SK-N-MC (cell line): ENCODE measurements at regions not wholly inside any gene's neighbourhood (a gene's known extent, or its start where the extent isn't known, plus 50 kb on each side); places are given as distances from the start of the nearest gene placed in this dataset.

Source experiments
- DNase-seq: peaks from one replicate; pipeline ENCODE4 v3.0.0-alpha.2; 2011; ENCODE audit warnings: low read depth, low spot score
- H3K27ac ChIP-seq: fragments of 200-600 bp; sonication (generic); 2 replicates; pipeline ENCODE4 v1.5.1; 2016; ENCODE audit warnings: mixed run types
- H3K36me3 ChIP-seq: fragments of 200-600 bp; sonication (generic); 2 replicates; pipeline ENCODE4 v1.6.1; 2017; ENCODE audit warnings: antibody characterized with exemption, low read length, mixed read lengths; ENCODE audit not compliant: insufficient read depth
- H3K4me3 ChIP-seq: fragments of 200-600 bp; sonication (generic); 2 replicates; pipeline ENCODE4 v1.5.1; 2016
- H3K9ac ChIP-seq: fragments of 200-600 bp; sonication (generic); 2 replicates; pipeline ENCODE4 v1.8.0; 2017; ENCODE audit warnings: mixed run types, mixed read lengths; ENCODE audit not compliant: insufficient read length
- H3K9me3 ChIP-seq: fragments of 200-600 bp; sonication (generic); 2 replicates; pipeline ENCODE4 v1.6.1; 2017; ENCODE audit warnings: low read depth, mild to moderate bottlenecking, antibody characterized with exemption, low read length, moderate library complexity, mixed read lengths
- EZH2 ChIP-seq: fragments of 200-600 bp; sonication (generic); IDR thresholded peaks from one replicate; pipeline ENCODE4 v1.6.1; 2017; ENCODE audit warnings: antibody characterized with exemption
- FOXP2 ChIP-seq: optimal IDR thresholded peaks from 2 replicates; pipeline ENCODE3; 2011; ENCODE audit warnings: mild to moderate bottlenecking, moderate library complexity; ENCODE audit not compliant: insufficient read depth; ENCODE audit errors: extremely low read length, control extremely low read depth
- POLR2AphosphoS5 ChIP-seq: IDR thresholded peaks from 2 replicates; pipeline ENCODE4 v1.6.1; 2012; ENCODE audit warnings: mild to moderate bottlenecking, low read depth, low read length, borderline replicate concordance

DNA sequence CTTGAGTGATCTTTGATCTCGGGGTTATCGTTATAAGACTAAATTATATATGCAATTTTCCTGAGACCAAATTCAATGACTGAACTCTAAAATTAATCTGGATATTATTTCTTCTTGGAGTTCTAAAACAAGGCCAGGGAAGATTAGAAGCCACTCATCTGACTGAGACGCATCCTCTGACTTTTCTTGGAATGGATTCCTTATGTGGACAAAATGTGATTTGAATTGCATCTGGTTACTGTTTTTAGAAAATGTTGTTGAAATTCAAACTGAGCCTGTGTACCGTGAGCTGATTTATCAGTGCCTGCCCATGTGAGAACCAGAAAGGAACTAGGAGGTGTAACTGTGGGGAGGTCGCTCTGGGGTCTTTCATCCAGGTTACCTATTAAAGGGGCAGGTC, 330.8 kb downstream of the OSR1 start:
- Histone ChIP-seq H3K36me3 (no peaks in the 10 kb centered on the region), H3K4me3 (no peak overlapping the region), H3K27ac (no peak overlapping the region), H3K9me3 (no peaks in the 10 kb centered on the region), H3K9ac (no peak overlapping the region)
- TF ChIP-seq FOXP2 (no peak), EZH2 (no peak), POLR2AphosphoS5 (no peak)
- DNase-seq: no peak

DNA sequence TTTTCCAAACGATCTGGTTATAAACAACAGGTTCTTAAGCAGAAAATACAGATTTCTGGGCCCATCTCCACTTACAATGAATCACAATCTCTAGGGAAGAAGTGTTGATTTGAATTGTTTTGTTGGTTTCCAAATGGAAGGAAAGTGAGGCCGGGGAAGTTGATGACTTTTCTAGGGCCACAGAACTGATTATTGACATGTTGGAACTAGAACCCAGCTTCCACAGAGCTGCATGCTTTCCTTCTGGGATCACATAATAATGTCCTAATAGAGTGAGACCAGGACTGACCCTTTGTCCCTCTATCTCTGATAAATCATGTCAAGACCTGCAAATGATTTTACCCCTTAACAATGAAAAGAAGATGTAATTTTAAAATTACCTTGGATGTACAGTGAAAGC, 332.2 kb downstream of the OSR1 start:
- no peak for DNase-seq
- TF ChIP-seq POLR2AphosphoS5 (no peak), FOXP2 (no peak), EZH2 (no peak)
- H3K36me3 ChIP-seq: no peaks in the 10 kb centered on the region

DNA sequence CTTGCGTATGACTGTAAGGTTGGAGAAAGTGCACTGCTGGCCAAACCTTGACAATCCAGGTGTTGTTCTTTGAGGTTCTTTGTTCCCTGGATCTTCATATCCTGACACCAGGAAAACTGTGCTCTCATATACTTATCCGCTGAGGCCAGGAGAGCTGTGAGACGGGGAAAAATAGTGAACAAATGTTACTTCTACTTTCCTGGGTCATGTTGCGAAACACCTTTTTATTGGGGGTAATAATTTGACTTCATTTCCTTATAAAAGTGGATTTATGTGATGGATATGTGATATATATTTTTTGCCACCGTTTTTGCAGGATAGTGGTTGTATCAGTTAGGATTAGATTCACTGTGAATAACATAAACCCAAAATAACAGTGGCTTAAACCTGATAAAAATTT, 336.1 kb downstream of the OSR1 start:
- no peak for DNase-seq
- no peaks in the 10 kb centered on the region for H3K36me3 ChIP-seq
- H3K9ac ChIP-seq: no peak overlapping the region
- TF ChIP-seq POLR2AphosphoS5 (no peak), EZH2 (no peak), FOXP2 (no peak)
- 0 out of 2 replicates have a peak overlapping the region, but pooled peaks have one; percentile 17 for H3K4me3 ChIP-seq
- no peaks in the 10 kb centered on the region for H3K9me3 ChIP-seq
- peak overlapping the region; percentile 29; the same call in 1 of the 2 replicates for H3K27ac ChIP-seq

More for the DNA sequence above, 332.2 kb downstream of the OSR1 start:
- Histone ChIP-seq H3K27ac (no peak overlapping the region), H3K9ac (no peak overlapping the region), H3K9me3 (no peaks in the 10 kb centered on the region), H3K4me3 (no peak overlapping the region)

DNA sequence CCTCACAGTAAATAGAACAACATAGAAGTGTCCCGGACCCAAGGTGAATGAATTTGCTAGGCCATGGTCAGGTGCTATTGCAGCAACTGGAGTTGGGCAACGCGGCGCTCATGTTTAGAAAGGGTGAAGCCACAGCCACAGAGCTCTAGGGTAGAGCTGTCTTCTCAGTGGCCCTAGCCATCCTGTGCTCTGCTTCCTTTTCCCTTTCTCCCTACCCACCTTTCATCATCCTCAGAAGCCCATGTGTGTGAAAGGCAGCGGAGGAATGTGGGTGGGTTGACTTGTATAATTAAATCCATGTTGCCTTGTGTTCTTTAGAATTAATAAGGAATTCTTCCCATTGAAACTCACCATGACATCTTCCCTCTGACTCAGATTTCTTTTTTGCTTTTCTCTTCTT, 336.7 kb downstream of the OSR1 start:
- TF ChIP-seq EZH2 (no peak), FOXP2 (no peak), POLR2AphosphoS5 (no peak)
- DNase-seq: peak; percentile 3
- Histone ChIP-seq H3K27ac (peak overlapping the region; percentile 38), H3K9me3 (no peaks in the 10 kb centered on the region), H3K36me3 (no peaks in the 10 kb centered on the region), H3K9ac (no peak overlapping the region), H3K4me3 (0 out of 2 replicates have a peak overlapping the region, but pooled peaks have one; percentile 17)

DNA sequence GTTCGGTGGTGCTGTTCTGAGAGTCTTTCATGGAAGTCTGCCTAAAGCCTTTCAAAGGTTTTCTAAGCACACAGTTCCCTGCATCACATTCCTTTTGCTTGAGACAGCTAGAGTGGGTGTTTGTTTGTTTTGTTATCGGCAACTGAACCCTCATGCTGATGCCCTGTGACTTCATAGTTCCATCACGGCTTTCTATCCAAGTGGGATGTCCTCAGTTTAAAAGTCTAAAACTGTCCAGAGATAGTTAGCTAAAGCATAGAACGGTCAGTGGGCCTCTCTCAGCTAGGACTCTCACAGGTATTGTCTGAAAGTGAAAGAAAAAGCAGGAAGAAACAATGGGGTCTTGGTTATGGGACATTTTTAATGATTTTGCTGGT, 337.3 kb downstream of the OSR1 start:
- Histone ChIP-seq H3K9ac (no peak overlapping the region), H3K36me3 (no peaks in the 10 kb centered on the region), H3K27ac (no peak overlapping the region), H3K4me3 (no peak overlapping the region), H3K9me3 (no peaks in the 10 kb centered on the region)
- no peak for DNase-seq
- TF ChIP-seq POLR2AphosphoS5 (no peak), FOXP2 (no peak), EZH2 (no peak)

DNA sequence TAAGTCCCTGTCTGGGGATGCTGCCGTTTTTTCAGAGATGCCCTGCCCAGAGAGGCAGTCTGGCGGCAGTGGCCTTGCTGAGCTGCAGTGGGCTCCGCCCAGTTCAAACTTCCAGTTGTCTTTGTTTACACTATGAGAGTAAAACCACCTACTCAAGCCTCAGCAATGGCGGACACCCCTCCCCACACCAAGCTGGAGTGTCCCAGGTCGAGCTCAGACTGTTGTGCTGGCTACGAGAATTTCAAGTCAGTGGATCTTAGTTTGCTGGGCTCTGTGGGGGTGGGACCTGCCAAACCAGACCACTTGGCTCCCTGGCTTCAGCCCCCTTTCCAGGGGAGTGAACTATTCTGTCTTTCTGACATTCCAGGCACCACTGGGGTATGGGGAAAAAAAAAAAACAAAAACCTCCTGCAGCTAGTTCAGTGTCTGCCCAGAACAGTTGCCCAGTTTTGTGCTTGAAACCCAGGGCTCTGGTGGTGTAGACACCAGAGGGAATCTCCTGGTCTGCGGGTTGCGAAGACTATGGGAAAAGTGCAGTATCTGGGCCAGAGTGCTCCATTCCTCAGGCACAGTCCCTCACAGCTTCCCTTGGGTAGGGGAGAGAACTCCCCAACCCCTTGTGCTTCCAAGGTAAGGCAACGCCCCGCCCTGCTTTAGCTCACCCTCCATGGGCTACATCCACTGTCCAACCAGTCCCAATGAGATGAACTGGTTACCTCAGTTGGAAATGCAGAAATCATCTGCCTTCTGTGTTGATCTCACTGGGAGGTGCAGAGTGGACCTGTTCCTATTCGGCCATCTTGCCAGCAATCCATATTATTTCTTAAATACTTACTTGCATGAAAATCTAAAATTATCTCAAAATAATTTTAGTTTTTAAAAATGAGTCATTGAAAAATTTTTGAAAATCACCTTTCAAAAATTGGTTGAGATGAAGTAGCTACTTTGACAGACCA, 338.0 kb downstream of the OSR1 start:
- TF ChIP-seq POLR2AphosphoS5 (no peak), EZH2 (no peak), FOXP2 (no peak)
- no peak overlapping the region for H3K27ac ChIP-seq
- no peaks in the 10 kb centered on the region for H3K9me3 ChIP-seq
- no peak for DNase-seq
- H3K9ac ChIP-seq: no peak overlapping the region
- no peak overlapping the region for H3K4me3 ChIP-seq
- no peaks in the 10 kb centered on the region for H3K36me3 ChIP-seq

DNA sequence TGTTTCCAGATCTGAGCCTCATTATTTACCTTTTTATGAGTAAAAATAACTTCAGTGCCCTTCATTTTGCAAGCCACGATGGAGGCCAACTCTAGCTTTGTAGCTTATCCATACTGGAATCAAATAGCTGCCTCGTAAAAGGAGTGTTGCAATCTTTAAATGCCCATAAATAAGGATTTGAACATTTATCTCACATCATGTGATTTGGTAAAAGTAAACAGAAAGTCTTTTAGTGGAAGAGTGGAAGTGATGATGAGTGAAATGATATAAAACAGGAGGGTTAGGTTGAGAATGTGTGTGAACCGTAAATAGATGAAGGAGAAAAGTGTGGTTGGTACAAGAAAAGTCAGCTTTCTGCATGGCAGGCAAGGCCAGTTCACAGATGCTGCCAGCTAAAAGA, 348.9 kb downstream of the OSR1 start:
- Histone ChIP-seq H3K27ac (no peak overlapping the region), H3K9me3 (no peaks in the 10 kb centered on the region), H3K36me3 (no peaks in the 10 kb centered on the region), H3K4me3 (no peak overlapping the region), H3K9ac (no peak overlapping the region)
- no peak for DNase-seq
- TF ChIP-seq EZH2 (no peak), FOXP2 (no peak), POLR2AphosphoS5 (no peak)

DNA sequence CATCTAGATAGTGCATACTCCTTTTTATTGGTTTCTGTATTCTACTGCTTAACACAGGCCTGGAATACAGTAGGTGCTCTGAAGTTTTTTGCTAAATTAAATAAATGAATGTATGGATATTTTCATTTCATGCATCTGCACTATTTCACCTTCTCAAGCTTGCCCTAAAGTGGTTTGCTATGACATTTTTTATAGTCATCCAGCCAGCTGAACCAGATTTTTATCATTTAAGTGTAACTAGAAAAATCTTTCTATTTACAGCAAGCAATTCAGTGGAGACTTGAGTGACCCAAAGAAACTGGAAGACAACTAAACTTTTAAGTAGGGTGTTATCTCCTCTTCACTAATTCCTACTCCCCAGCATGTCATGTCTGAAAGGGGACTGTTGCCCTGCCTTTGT, 354.9 kb downstream of the OSR1 start:
- no peak for DNase-seq
- Histone ChIP-seq H3K4me3 (no peak overlapping the region), H3K9me3 (no peaks in the 10 kb centered on the region), H3K9ac (no peak overlapping the region), H3K27ac (no peak overlapping the region), H3K36me3 (no peaks in the 10 kb centered on the region)
- no peak for TF ChIP-seq FOXP2
- no peak for TF ChIP-seq EZH2
- no peak for TF ChIP-seq POLR2AphosphoS5
